H1 (cell line): ENCODE measurements at regions not wholly inside any gene's neighbourhood (a gene's known extent, or its start where the extent isn't known, plus 50 kb on each side); places are given as distances from the start of the nearest gene placed in this dataset.

Experiments used
- CTCF ChIA-PET: fragments of 300-600 bp; sonication (Branson Sonifier 250); formaldehyde crosslinking; loops from one replicate; lab custom pipeline; 2021; ENCODE audit not compliant: partially characterized antibody; lab: Charles Lee
- POLR2A ChIA-PET: fragments of 300-600 bp; sonication (Branson Sonifier 250); formaldehyde crosslinking; loops from one replicate; lab custom pipeline; 2021; ENCODE audit warnings: inconsistent platforms; ENCODE audit not compliant: partially characterized antibody; lab: Charles Lee
- DNase-seq, 2 experiments: peaks; one replicate each; pipeline versions ENCODE4 v3.0.0 to v3.0.0-alpha.2; 2010 to 2022; ENCODE audit warnings: low spot score in 2 of 2, low read depth in 1 of 2, mixed read lengths in 1 of 2
- FAIRE-seq: peaks from 2 replicates; lab custom pipeline; 2011; peaks lifted over from hg19 to GRCh38; lab: Jason Lieb, UNC
- H2AFZ ChIP-seq: 2 replicates; pipeline ENCODE4 v1.8.1; 2012; ENCODE audit warnings: low read length, inconsistent platforms
- H2AK5ac ChIP-seq: 2 replicates; pipeline ENCODE4 v1.6.1; 2013; ENCODE audit warnings: low read depth, low read length
- H2BK120ac ChIP-seq: replicated peaks from 2 replicates; pipeline ENCODE3; 2013; ENCODE audit warnings: low read depth, low read length, inconsistent platforms
- H2BK12ac ChIP-seq: 2 replicates; pipeline ENCODE4 v1.6.1; 2013; ENCODE audit warnings: low read depth, low read length
- H2BK15ac ChIP-seq: 2 replicates; pipeline ENCODE4 v1.6.1; 2013; ENCODE audit warnings: low read length
- H2BK20ac ChIP-seq: 2 replicates; pipeline ENCODE4 v1.6.1; 2013; ENCODE audit warnings: low read length
- H2BK5ac ChIP-seq: 2 replicates; pipeline ENCODE4 v1.6.1; 2013; ENCODE audit warnings: low read depth, low read length
- H3K14ac ChIP-seq: 2 replicates; pipeline ENCODE4 v1.6.1; 2013; ENCODE audit warnings: inconsistent platforms; ENCODE audit not compliant: insufficient read length
- H3K18ac ChIP-seq: 2 replicates; pipeline ENCODE4 v1.6.1; 2013; ENCODE audit warnings: low read length; ENCODE audit errors: extremely low read depth
- H3K23ac ChIP-seq: 2 replicates; pipeline ENCODE4 v1.6.1; 2013; ENCODE audit warnings: inconsistent platforms; ENCODE audit not compliant: insufficient read length
- H3K23me2 ChIP-seq: 2 replicates; pipeline ENCODE4 v1.6.1; 2013; ENCODE audit warnings: low read depth, low read length
- H3K27ac ChIP-seq: 2 replicates; pipeline ENCODE4 v1.6.1; 2011; ENCODE audit warnings: low read depth, low read length, inconsistent platforms
- H3K27me3 ChIP-seq, 4 experiments: replicated peaks in 1 of 4; 1 replicate in 1 of 4; 2 replicates in 3 of 4; pipeline versions ENCODE4 v1.6.1 to v1.8.1; 2011 to 2013; ENCODE audit warnings: low read length in 3 of 4, mild to moderate bottlenecking in 3 of 4, inconsistent platforms in 2 of 4, mixed read lengths in 2 of 4, moderate library complexity in 1 of 4; ENCODE audit not compliant: control insufficient read depth in 3 of 4, insufficient read depth in 3 of 4; ENCODE audit errors: extremely low read depth in 1 of 4
- H3K36me3 ChIP-seq, 4 experiments: 2 replicates each; pipeline versions ENCODE4 v1.6.1 to v1.8.1; 2011 to 2013; ENCODE audit warnings: mild to moderate bottlenecking in 4 of 4, low read length in 3 of 4, moderate library complexity in 2 of 4, control low read depth in 1 of 4, inconsistent platforms in 1 of 4; ENCODE audit not compliant: insufficient read depth in 4 of 4, control insufficient read depth in 2 of 4
- H3K4ac ChIP-seq: replicated peaks from 2 replicates; pipeline ENCODE3; 2013; ENCODE audit warnings: low read length, low read depth, mixed read lengths, inconsistent platforms; ENCODE audit not compliant: insufficient read length
- H3K4me1 ChIP-seq, 4 experiments: replicated peaks in 1 of 4; 1 replicate in 1 of 4; 2 replicates in 3 of 4; pipeline versions ENCODE4 v1.6.1 to v1.8.1; 2011 to 2013; ENCODE audit warnings: low read length in 3 of 4, inconsistent platforms in 2 of 4, mixed read lengths in 1 of 4; ENCODE audit not compliant: insufficient read depth in 4 of 4, control insufficient read depth in 3 of 4
- H3K4me2 ChIP-seq, 2 experiments: 2 replicates each; pipeline versions ENCODE4 v1.6.1 to v1.8.1; 2011 to 2013; ENCODE audit warnings: low read depth in 2 of 2, low read length in 2 of 2, control low read depth in 1 of 2, inconsistent platforms in 1 of 2, mild to moderate bottlenecking in 1 of 2; ENCODE audit not compliant: insufficient read depth in 1 of 2
- H3K4me3 ChIP-seq, 4 experiments: fragments of 200-600, 300-600 bp in 1 of 4; sonication (generic), shearing (Covaris generic), sonication (Bioruptor Twin) in 1 of 4; 2 replicates each; pipeline versions ENCODE4 v1.5.1 to v1.8.1; 2011 to 2016; ENCODE audit warnings: low read length in 4 of 4, low read depth in 3 of 4, control low read depth in 2 of 4, inconsistent platforms in 2 of 4, mild to moderate bottlenecking in 2 of 4, mixed read lengths in 1 of 4, moderate library complexity in 1 of 4; ENCODE audit not compliant: insufficient read depth in 2 of 4; ENCODE audit errors: extremely low read depth in 1 of 4
- H3K56ac ChIP-seq: replicated peaks from 2 replicates; pipeline ENCODE3; 2013; ENCODE audit warnings: low read depth, mild to moderate bottlenecking, mixed read lengths, low read length, inconsistent platforms; ENCODE audit not compliant: insufficient read length
- H3K79me1 ChIP-seq: 2 replicates; pipeline ENCODE4 v1.6.1; 2013; ENCODE audit warnings: low read depth, low read length, control low read depth
- H3K79me2 ChIP-seq, 2 experiments: 2 replicates each; pipeline versions ENCODE4 v1.6.1 to v1.8.1; 2012 to 2013; ENCODE audit warnings: low read length in 2 of 2, mild to moderate bottlenecking in 2 of 2, inconsistent platforms in 1 of 2; ENCODE audit not compliant: insufficient read depth in 2 of 2, control insufficient read depth in 1 of 2
- H3K9ac ChIP-seq, 4 experiments: replicated peaks in 1 of 4; 1 replicate in 1 of 4; 2 replicates in 3 of 4; pipeline versions ENCODE4 v1.6.1 to v1.8.1; 2011 to 2013; ENCODE audit warnings: low read depth in 3 of 4, low read length in 3 of 4, control low read depth in 2 of 4, mild to moderate bottlenecking in 2 of 4, moderate library complexity in 2 of 4, inconsistent platforms in 1 of 4; ENCODE audit errors: extremely low read depth in 1 of 4
- H3K9me3 ChIP-seq, 2 experiments: 2 replicates each; pipeline versions ENCODE4 v1.6.1 to v1.8.1; 2012 to 2013; ENCODE audit warnings: mild to moderate bottlenecking in 2 of 2, moderate library complexity in 2 of 2, control low read depth in 1 of 2, inconsistent platforms in 1 of 2, low read depth in 1 of 2, low read length in 1 of 2, mixed read lengths in 1 of 2; ENCODE audit not compliant: insufficient read depth in 2 of 2
- H4K20me1 ChIP-seq, 2 experiments: replicated peaks in 1 of 2; 2 replicates each; pipeline versions ENCODE3 to v1.8.1; 2011 to 2013; ENCODE audit warnings: inconsistent platforms in 2 of 2, low read length in 2 of 2, mild to moderate bottlenecking in 1 of 2; ENCODE audit not compliant: insufficient read depth in 2 of 2, control insufficient read depth in 1 of 2
- H4K5ac ChIP-seq: 2 replicates; pipeline ENCODE4 v1.6.1; 2013; ENCODE audit warnings: low read length, low read depth, mixed read lengths, inconsistent platforms; ENCODE audit not compliant: insufficient read length
- H4K8ac ChIP-seq: 2 replicates; pipeline ENCODE4 v1.8.0; 2013; ENCODE audit warnings: mild to moderate bottlenecking, moderate library complexity, low read length, inconsistent platforms; ENCODE audit not compliant: insufficient read depth; ENCODE audit errors: extremely low read depth
- H4K91ac ChIP-seq: replicated peaks from 2 replicates; pipeline ENCODE3; 2013; ENCODE audit warnings: low read length, mixed read lengths, inconsistent platforms; ENCODE audit not compliant: insufficient read length
- NANOG ChIP-seq: IDR thresholded peaks from 2 replicates; pipeline ENCODE4 v1.6.1; 2011; ENCODE audit warnings: low read length, low read depth, mild to moderate bottlenecking, inconsistent platforms; ENCODE audit not compliant: insufficient read depth, poor library complexity, severe bottlenecking
- SIRT6 ChIP-seq: IDR thresholded peaks from one replicate; pipeline ENCODE4 v1.7.1; 2012; ENCODE audit warnings: low read length, inconsistent platforms
- SRF ChIP-seq: IDR thresholded peaks from 2 replicates; pipeline ENCODE4 v1.6.1; 2011; ENCODE audit warnings: mild to moderate bottlenecking, low read depth, low read length, moderate library complexity
- WGBS, 2 experiments: shearing (Covaris generic) in 1 of 2; methylation state at CpG; one replicate each; pipeline versions ENCODE4 v1.1.6 to v1.1.7; 2013 to 2015; ENCODE audit warnings: low lambda C conversion rate in 2 of 2, mixed read lengths in 2 of 2, inconsistent platforms in 1 of 2, low coverage in 1 of 2, missing lambda C conversion rate in 1 of 2; ENCODE audit not compliant: insufficient replicate concordance in 2 of 2, insufficient coverage in 1 of 2, insufficient read length in 1 of 2; ENCODE audit errors: extremely low coverage in 1 of 2, missing lambda C conversion rate in 1 of 2; 5-methylcytosine and 5-hydroxymethylcytosine counted together

GRCh38 chr14:26392498-26392897, 205.3 kb downstream of the NOVA1 start:
- no peak overlapping the region for H3K4ac ChIP-seq
- H3K4me3 ChIP-seq: no peak overlapping the region
- no peak overlapping the region for H3K14ac ChIP-seq
- ChIA-PET CTCF (no interaction called here), POLR2A (no interaction called here)
- H3K27ac ChIP-seq: no peak overlapping the region
- no peaks in the 10 kb centered on the region for H3K79me2 ChIP-seq
- no peak overlapping the region for H3K18ac ChIP-seq
- no peak overlapping the region for H2AK5ac ChIP-seq
- H3K9me3 ChIP-seq: no peaks in the 10 kb centered on the region; a peak in 1 of 4 replicates
- FAIRE-seq (no peak), DNase-seq (no peak)
- H3K27me3 ChIP-seq: no peaks in the 10 kb centered on the region
- H3K23me2 ChIP-seq: no peaks in the 10 kb centered on the region
- H2BK15ac ChIP-seq: no peak overlapping the region
- H2BK5ac ChIP-seq: no peak overlapping the region
- H3K36me3 ChIP-seq: no peaks in the 10 kb centered on the region
- H3K4me2 ChIP-seq: no peak overlapping the region
- no peaks in the 10 kb centered on the region for H3K79me1 ChIP-seq
- H4K8ac ChIP-seq: peak overlapping the region; percentile 25; the same call in 1 of the 2 replicates
- no peak overlapping the region for H2BK12ac ChIP-seq
- H3K4me1 ChIP-seq: peaks cover 1 to 8% (median 5%) of the 10 kb centered on the region in 4 experiments; a peak in 3 of 7 replicates
- no peak overlapping the region for H4K91ac ChIP-seq
- H2BK20ac ChIP-seq: no peak overlapping the region
- 73% methylated on average over 7 of the region's 7 CpGs; no CpG with 5 or more reads in 1 of the 2 experiments for WGBS, 2 experiments
- H4K20me1 ChIP-seq: no peaks in the 10 kb centered on the region
- H3K9ac ChIP-seq: no peak overlapping the region
- TF ChIP-seq SRF (peak; percentile 51), NANOG (no peak), SIRT6 (no peak)
- H4K5ac ChIP-seq: no peak overlapping the region
- no peak overlapping the region for H3K23ac ChIP-seq
- no peak overlapping the region for H2AFZ ChIP-seq
- H2BK120ac ChIP-seq: no peak overlapping the region
- H3K56ac ChIP-seq: no peak overlapping the region
